ENCODE measurements at regions not wholly inside any gene's neighbourhood (a gene's known extent, or its start where the extent isn't known, plus 50 kb on each side); places are given as distances from the start of the nearest gene placed in this dataset.

GRCh38 chr4:115278830-115279229 lies 165.4 kb upstream of the NDST4 start:
- Histone ChIP-seq H4K20me1 (replicated peaks; ENCODE audit: insufficient read depth) (no peaks in the 10 kb centered on the region), H3K4me3 (no peak overlapping the region), H3K9me2 (ENCODE audit: insufficient read depth) (no peaks in the 10 kb centered on the region), H3F3A (replicated peaks; ENCODE audit: low read depth) (no peaks in the 10 kb centered on the region), H3K79me2 (replicated peaks; ENCODE audit: insufficient read depth) (no peaks in the 10 kb centered on the region), H3K4me1 (ENCODE audit: insufficient read depth) (peaks cover 5% of the 10 kb centered on the region; the same call in 1 of the 2 replicates), H3K27me3 (ENCODE audit: insufficient read depth) (no peaks in the 10 kb centered on the region), H2AFZ (no peak overlapping the region), H3K27ac (ENCODE audit: low read depth) (no peak overlapping the region), H3K36me3 (ENCODE audit: insufficient read depth) (no peaks in the 10 kb centered on the region), H3K4me2 (no peak overlapping the region)
- TF ChIP-seq ZNF331 (CRISPR knock-in tag; IDR thresholded peaks at IDR 0.05; ENCODE audit: low read depth) (no peak), NANOG (IDR thresholded peaks at IDR 0.05; ENCODE audit: borderline replicate concordance) (no peak), STAT1 (IDR thresholded peaks at IDR 0.05; ENCODE audit: unreplicated experiment) (no peak), ETS1 (IDR thresholded peaks at IDR 0.05) (no peak), ZNF114 (CRISPR knock-in tag; IDR thresholded peaks at IDR 0.05) (no peak), POLR2AphosphoS5 (IDR thresholded peaks at IDR 0.05; ENCODE audit: low read depth) (no peak), EZH2phosphoT487 (IDR thresholded peaks at IDR 0.05; ENCODE audit: unreplicated experiment) (no peak), EZH2 (IDR thresholded peaks at IDR 0.05; ENCODE audit: low read depth, unreplicated experiment) (no peak), JUNB (IDR thresholded peaks at IDR 0.05; ENCODE audit: unreplicated experiment) (no peak), CREB1 (CRISPR knock-in tag; IDR thresholded peaks at IDR 0.05; ENCODE audit: low read depth) (no peak), REST (IDR thresholded peaks at IDR 0.05; ENCODE audit: unreplicated experiment) (no peak), CTCF (conservative IDR thresholded peaks at IDR 0.05; ENCODE audit: low read depth in 2 of 2) (no peak), ZNF462 (CRISPR knock-in tag; IDR thresholded peaks at IDR 0.05) (no peak)
- no peak overlapping the region for H3K27ac Mint-ChIP-seq
- no peaks in the 10 kb centered on the region for H3K27me3 Mint-ChIP-seq (ENCODE audit: insufficient read depth, low read depth, poor library complexity)
- no peaks in the 10 kb centered on the region for H3K9me3 Mint-ChIP-seq
- H3K36me3 Mint-ChIP-seq (ENCODE audit: low read depth): no peaks in the 10 kb centered on the region
- peaks cover 4% of the 10 kb centered on the region; the same call in 2 of the 3 replicates for H3K4me1 Mint-ChIP-seq
- DNase-seq (ENCODE audit: low spot score): no peak
- H3K4me3 Mint-ChIP-seq: no peak overlapping the region
- no peak for ATAC-seq

Data from GM23338 (cell line).